GM10266 (cell line): ENCODE measurements at regions not wholly inside any gene's neighbourhood (a gene's known extent, or its start where the extent isn't known, plus 50 kb on each side); places are given as distances from the start of the nearest gene placed in this dataset.

Source experiments
- DNase-seq: peaks from one replicate; pipeline ENCODE4 v3.0.0; 2012; ENCODE audit errors: extremely low spot score
- TF ChIP-seq, protein P1 (sequence below): IDR thresholded peaks from 2 replicates; pipeline ENCODE4 v1.5.1; 2012; ENCODE audit warnings: mild to moderate bottlenecking, low read depth; ENCODE audit not compliant: control insufficient read depth, insufficient read depth; ENCODE audit errors: missing control alignments

DNA sequence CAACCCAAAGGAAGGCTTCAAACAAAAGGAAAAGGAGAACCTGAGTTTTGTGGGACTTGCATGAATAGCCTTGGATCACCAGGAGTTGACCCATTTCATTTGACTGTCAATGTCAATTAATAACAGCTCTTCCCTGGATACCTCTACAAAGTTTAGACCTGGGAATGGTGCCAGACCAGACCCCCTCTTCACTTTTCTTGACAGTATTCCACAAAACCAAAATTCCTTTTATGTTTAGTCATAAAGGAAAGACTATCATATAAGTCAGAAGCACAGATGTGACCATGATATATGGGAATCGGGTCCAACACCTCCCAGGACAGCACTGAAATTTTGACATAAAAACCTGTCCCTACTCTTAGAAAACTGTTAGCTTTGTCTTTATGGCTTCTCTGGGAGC, 191.8 kb downstream of the LYPLAL1 start:
- TF ChIP-seq, protein P1, sequence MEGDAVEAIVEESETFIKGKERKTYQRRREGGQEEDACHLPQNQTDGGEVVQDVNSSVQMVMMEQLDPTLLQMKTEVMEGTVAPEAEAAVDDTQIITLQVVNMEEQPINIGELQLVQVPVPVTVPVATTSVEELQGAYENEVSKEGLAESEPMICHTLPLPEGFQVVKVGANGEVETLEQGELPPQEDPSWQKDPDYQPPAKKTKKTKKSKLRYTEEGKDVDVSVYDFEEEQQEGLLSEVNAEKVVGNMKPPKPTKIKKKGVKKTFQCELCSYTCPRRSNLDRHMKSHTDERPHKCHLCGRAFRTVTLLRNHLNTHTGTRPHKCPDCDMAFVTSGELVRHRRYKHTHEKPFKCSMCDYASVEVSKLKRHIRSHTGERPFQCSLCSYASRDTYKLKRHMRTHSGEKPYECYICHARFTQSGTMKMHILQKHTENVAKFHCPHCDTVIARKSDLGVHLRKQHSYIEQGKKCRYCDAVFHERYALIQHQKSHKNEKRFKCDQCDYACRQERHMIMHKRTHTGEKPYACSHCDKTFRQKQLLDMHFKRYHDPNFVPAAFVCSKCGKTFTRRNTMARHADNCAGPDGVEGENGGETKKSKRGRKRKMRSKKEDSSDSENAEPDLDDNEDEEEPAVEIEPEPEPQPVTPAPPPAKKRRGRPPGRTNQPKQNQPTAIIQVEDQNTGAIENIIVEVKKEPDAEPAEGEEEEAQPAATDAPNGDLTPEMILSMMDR, result no peak
- no peak for DNase-seq

DNA sequence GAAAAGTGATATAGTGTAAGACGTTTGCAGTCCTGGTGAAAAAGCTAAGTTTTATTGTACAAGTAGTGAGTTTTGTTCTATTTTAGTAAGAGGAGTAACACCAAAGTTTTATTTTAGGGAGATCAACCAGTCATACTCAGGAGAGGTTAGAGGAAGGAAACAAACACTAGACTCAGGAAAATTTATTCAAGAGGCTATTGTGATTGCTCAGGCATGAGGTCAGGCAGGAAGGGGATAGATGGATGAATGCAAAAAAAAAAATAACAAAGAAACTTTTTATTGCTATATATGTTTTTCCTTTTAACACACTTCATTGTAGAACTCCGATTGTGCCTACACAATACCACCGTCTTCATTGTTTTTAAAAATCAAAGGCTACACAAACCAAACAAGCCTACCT, 189.0 kb downstream of the LYPLAL1 start:
- no peak for DNase-seq
- TF ChIP-seq, protein P1, result no peak

- TF ChIP-seq, protein P1, result no peak
- no peak for DNase-seq
Observed at GRCh38 chr1:219359126-219359525, 185.4 kb downstream of the LYPLAL1 start.

DNA sequence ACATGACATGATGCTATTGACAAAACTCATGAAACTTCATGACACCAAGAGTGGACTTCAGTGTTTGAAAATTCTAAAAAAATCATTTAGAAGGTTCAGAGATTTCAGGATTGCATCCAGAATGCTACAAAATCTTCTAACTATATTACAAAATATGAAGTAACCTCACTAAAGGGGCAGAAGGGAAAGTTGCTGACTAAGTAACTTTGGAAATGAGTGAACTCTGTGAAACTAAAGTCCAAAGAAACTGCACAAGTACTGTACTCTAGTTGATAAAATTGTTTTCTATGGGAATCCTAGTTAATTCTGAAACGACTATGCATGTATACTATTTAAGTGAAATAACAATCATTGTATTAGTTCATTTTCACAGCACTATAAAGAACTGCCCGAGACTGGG, 184.4 kb downstream of the LYPLAL1 start:
- TF ChIP-seq, protein P1, result no peak
- DNase-seq, result no peak

DNA sequence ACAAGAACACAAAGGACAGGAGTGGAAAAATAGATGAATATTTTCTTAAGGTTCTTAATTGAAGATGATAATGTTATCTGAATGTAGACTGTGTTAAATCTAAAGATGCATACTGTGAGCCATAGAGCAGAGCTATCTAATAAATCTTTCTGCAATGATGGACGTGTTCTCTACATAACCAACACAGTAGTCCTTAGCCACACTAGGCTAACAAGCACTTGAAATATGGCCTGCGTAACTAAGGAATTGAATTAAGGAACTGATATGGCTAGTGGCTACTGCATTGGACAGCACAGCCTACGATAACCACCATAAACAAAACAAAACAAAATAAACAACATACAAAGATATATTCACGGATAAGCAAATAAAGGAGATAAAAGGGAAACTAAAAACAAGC, 181.3 kb downstream of the LYPLAL1 start:
- DNase-seq, result no peak
- TF ChIP-seq, protein P1, result no peak

DNA sequence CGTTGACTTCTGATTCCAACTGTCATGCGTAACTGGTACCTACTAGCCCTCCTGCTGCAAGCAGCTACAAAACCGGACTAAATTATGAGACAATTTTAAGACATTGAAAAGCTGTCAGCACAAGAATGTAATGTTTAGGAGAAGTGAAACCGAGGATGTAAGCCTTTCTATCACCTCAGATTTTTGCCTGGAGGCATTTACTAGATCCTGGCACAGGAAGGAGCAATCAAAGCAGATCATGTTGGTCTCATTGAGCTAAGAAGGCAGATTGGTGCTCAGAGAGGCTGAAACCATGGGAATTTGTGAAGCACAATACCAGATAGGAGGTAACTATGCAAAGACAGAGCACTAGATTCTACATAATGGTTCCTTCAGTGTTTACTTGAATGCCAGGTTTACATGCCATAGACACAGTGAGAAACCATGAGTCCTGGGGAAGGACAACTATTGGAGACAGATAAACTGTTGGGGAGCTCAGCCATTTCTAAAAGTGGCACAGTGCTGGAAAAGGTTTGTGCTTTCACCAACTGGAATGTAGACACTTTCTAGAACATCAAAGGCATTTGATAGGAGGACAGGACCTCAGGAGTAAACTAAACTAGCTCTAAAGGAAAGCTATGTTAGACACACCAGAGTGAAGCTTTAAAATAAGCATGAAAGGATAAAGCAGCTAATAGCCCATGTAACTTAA, 179.4 kb downstream of the LYPLAL1 start:
- no peak for DNase-seq
- TF ChIP-seq, protein P1, result no peak

GRCh38 chr1:219350172-219350931, 176.7 kb downstream of the LYPLAL1 start:
- TF ChIP-seq, protein P1, result no peak
- DNase-seq, result no peak
